DOHH2 (cell line): ENCODE measurements at regions not wholly inside any gene's neighbourhood (a gene's known extent, or its start where the extent isn't known, plus 50 kb on each side); places are given as distances from the start of the nearest gene placed in this dataset.

Experiments used
- H3F3A ChIP-seq: fragments of 200-600 bp; sonication (generic), shearing (Covaris generic); 2 replicates; pipeline ENCODE4 v1.6.0; 2016; ENCODE audit warnings: antibody characterized with exemption, mild to moderate bottlenecking; ENCODE audit not compliant: control insufficient read depth, insufficient read depth
- H3K27ac ChIP-seq: fragments of 200-600 bp; sonication (generic); 2 replicates; pipeline ENCODE4 v1.5.1; 2014; ENCODE audit warnings: low read depth, mild to moderate bottlenecking, low read length, moderate library complexity
- H3K27me3 ChIP-seq: fragments of 200-600 bp; sonication (generic); 2 replicates; pipeline ENCODE4 v1.6.1; 2014; ENCODE audit warnings: mild to moderate bottlenecking, low read length, mixed read lengths; ENCODE audit not compliant: control insufficient read depth
- H3K36me3 ChIP-seq: fragments of 200-600 bp; sonication (generic); 2 replicates; pipeline ENCODE4 v1.6.1; 2014; ENCODE audit warnings: mild to moderate bottlenecking, low read length, moderate library complexity, mixed read lengths; ENCODE audit not compliant: control insufficient read depth
- H3K4me1 ChIP-seq: fragments of 200-600 bp; sonication (generic); 2 replicates; pipeline ENCODE4 v1.6.1; 2014; ENCODE audit warnings: mild to moderate bottlenecking, low read length, mixed read lengths; ENCODE audit not compliant: control insufficient read depth
- H3K4me2 ChIP-seq: fragments of 200-600 bp; sonication (generic); 2 replicates; pipeline ENCODE4 v1.6.0; 2014; ENCODE audit warnings: mild to moderate bottlenecking, low read length, moderate library complexity
- H3K4me3 ChIP-seq: fragments of 200-600 bp; sonication (generic); 2 replicates; pipeline ENCODE4 v1.5.1; 2014; ENCODE audit warnings: mild to moderate bottlenecking, low read length, mixed read lengths
- H3K79me2 ChIP-seq: fragments of 200-600 bp; sonication (generic); 2 replicates; pipeline ENCODE4 v1.6.1; 2014; ENCODE audit warnings: mild to moderate bottlenecking, low read length, mixed read lengths; ENCODE audit not compliant: control insufficient read depth
- H3K9me2 ChIP-seq: fragments of 200-600 bp; sonication (generic); replicated peaks from 2 replicates; pipeline ENCODE4 v1.6.1; 2014; ENCODE audit warnings: mild to moderate bottlenecking, low read length, mixed read lengths; ENCODE audit not compliant: control insufficient read depth
- H3K9me3 ChIP-seq: fragments of 200-600 bp; sonication (generic); 2 replicates; pipeline ENCODE4 v1.6.1; 2014; ENCODE audit warnings: antibody characterized with exemption, low read length, mixed read lengths; ENCODE audit not compliant: control insufficient read depth, insufficient read depth
- H4K20me1 ChIP-seq: fragments of 200-600 bp; sonication (generic); 2 replicates; pipeline ENCODE4 v1.6.0; 2014; ENCODE audit warnings: low read depth, mild to moderate bottlenecking, antibody characterized with exemption, low read length, moderate library complexity; ENCODE audit not compliant: control insufficient read depth, insufficient read depth
- EZH2phosphoT487 ChIP-seq: fragments of 200-600 bp; sonication (generic); IDR thresholded peaks from 2 replicates; pipeline ENCODE4 v1.6.1; 2017; ENCODE audit warnings: borderline replicate concordance, mild to moderate bottlenecking, antibody characterized with exemption, low read length, moderate library complexity, mixed read lengths
- TF ChIP-seq, protein P1 (sequence below): fragments of 200-600 bp; sonication (generic); IDR thresholded peaks from one replicate; pipeline ENCODE4 v1.5.1; 2014; ENCODE audit warnings: antibody characterized with exemption, mild to moderate bottlenecking, low read depth, low read length; ENCODE audit not compliant: poor library complexity, severe bottlenecking

- Histone ChIP-seq H3K79me2 (no peaks in the 10 kb centered on the region), H3F3A (no peaks in the 10 kb centered on the region), H3K4me1 (no peaks in the 10 kb centered on the region), H3K27me3 (peaks cover 6% of the 10 kb centered on the region; the same call in 1 of the 2 replicates), H4K20me1 (no peaks in the 10 kb centered on the region), H3K27ac (no peak overlapping the region), H3K4me3 (no peak overlapping the region), H3K9me2 (no peaks in the 10 kb centered on the region), H3K9me3 (no peaks in the 10 kb centered on the region), H3K4me2 (no peak overlapping the region), H3K36me3 (no peaks in the 10 kb centered on the region)
- TF ChIP-seq, protein P1, sequence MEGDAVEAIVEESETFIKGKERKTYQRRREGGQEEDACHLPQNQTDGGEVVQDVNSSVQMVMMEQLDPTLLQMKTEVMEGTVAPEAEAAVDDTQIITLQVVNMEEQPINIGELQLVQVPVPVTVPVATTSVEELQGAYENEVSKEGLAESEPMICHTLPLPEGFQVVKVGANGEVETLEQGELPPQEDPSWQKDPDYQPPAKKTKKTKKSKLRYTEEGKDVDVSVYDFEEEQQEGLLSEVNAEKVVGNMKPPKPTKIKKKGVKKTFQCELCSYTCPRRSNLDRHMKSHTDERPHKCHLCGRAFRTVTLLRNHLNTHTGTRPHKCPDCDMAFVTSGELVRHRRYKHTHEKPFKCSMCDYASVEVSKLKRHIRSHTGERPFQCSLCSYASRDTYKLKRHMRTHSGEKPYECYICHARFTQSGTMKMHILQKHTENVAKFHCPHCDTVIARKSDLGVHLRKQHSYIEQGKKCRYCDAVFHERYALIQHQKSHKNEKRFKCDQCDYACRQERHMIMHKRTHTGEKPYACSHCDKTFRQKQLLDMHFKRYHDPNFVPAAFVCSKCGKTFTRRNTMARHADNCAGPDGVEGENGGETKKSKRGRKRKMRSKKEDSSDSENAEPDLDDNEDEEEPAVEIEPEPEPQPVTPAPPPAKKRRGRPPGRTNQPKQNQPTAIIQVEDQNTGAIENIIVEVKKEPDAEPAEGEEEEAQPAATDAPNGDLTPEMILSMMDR: no peak
- no peak for TF ChIP-seq EZH2phosphoT487
These were observed 75.3 kb upstream of the IGSF21 start for GRCh38 chr1:18032172-18032859.

DNA sequence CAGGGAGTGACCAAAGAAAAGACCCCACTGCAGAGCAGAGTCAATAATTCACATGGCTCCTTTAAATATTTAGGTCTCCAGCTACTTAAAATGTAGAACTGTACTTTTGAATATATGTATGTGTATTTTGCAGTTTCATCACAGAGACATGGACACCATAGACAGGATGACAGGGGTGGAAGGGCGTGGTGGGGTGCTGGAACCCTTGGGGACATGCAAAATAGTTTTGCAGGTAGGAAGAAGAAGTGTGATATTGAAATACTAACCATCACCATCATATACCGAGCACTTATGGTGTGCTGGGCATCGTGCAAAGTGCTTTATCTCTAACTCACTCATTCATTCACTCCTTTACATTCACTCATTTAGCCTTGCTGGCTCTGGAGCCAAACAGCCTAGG lies 72.5 kb upstream of the IGSF21 start:
- Histone ChIP-seq H3K4me1 (no peaks in the 10 kb centered on the region), H3K27me3 (peaks cover 6% of the 10 kb centered on the region; the same call in 1 of the 2 replicates), H4K20me1 (no peaks in the 10 kb centered on the region), H3F3A (no peaks in the 10 kb centered on the region), H3K9me3 (no peaks in the 10 kb centered on the region), H3K27ac (no peak overlapping the region), H3K4me2 (no peak overlapping the region), H3K4me3 (no peak overlapping the region), H3K36me3 (no peaks in the 10 kb centered on the region), H3K79me2 (no peaks in the 10 kb centered on the region), H3K9me2 (no peaks in the 10 kb centered on the region)
- no peak for TF ChIP-seq EZH2phosphoT487
- TF ChIP-seq, protein P1: no peak

GRCh38 chr1:18037651-18038050 lies 69.9 kb upstream of the IGSF21 start:
- Histone ChIP-seq H4K20me1 (no peaks in the 10 kb centered on the region), H3K4me2 (no peak overlapping the region), H3F3A (no peaks in the 10 kb centered on the region), H3K27ac (no peak overlapping the region), H3K9me2 (no peaks in the 10 kb centered on the region), H3K4me3 (no peak overlapping the region), H3K4me1 (peaks cover 3% of the 10 kb centered on the region), H3K27me3 (peaks cover 6% of the 10 kb centered on the region; the same call in 1 of the 2 replicates), H3K36me3 (no peaks in the 10 kb centered on the region), H3K9me3 (no peaks in the 10 kb centered on the region), H3K79me2 (no peaks in the 10 kb centered on the region)
- TF ChIP-seq, protein P1: no peak
- TF ChIP-seq EZH2phosphoT487: no peak
